Fibroblast of lung (primary cell): ENCODE measurements at regions not wholly inside any gene's neighbourhood (a gene's known extent, or its start where the extent isn't known, plus 50 kb on each side); places are given as distances from the start of the nearest gene placed in this dataset.

Source experiments
- DNase-seq, 2 donors: peaks; one replicate each; pipeline versions ENCODE4 v3.0.0 to v3.0.0-alpha.2; 2010; ENCODE audit warnings: low read depth in 2 of 2
- H2AFZ ChIP-seq: 2 replicates; pipeline ENCODE4 v1.5.1; 2012; ENCODE audit warnings: low read length, control low read depth, inconsistent platforms
- H3K27ac ChIP-seq: 2 replicates; pipeline ENCODE4 v1.5.1; 2011; ENCODE audit warnings: low read length, control low read depth; ENCODE audit not compliant: insufficient read depth
- H3K27me3 ChIP-seq: 2 replicates; pipeline ENCODE4 v1.5.1; 2011; ENCODE audit warnings: mild to moderate bottlenecking, low read length; ENCODE audit not compliant: control insufficient read depth, insufficient read depth
- H3K36me3 ChIP-seq: 2 replicates; pipeline ENCODE4 v1.5.1; 2011; ENCODE audit warnings: low read length; ENCODE audit not compliant: control insufficient read depth, insufficient read depth
- H3K4me1 ChIP-seq: 2 replicates; pipeline ENCODE4 v1.5.1; 2011; ENCODE audit warnings: low read length; ENCODE audit not compliant: control insufficient read depth, insufficient read depth; ENCODE audit errors: extremely low read depth
- H3K4me2 ChIP-seq: 2 replicates; pipeline ENCODE4 v1.5.1; 2011; ENCODE audit warnings: low read length, control low read depth; ENCODE audit not compliant: insufficient read depth; ENCODE audit errors: extremely low read depth
- H3K4me3 ChIP-seq, 4 experiments: fragments of 200-600 bp in 1 of 4; sonication (generic) in 1 of 4; replicated peaks in 1 of 4; 2 replicates each; pipeline ENCODE4 v1.5.1; 2011 to 2016; ENCODE audit warnings: low read length in 4 of 4, low read depth in 3 of 4, mild to moderate bottlenecking in 3 of 4, control low read depth in 2 of 4, inconsistent platforms in 1 of 4, mixed read lengths in 1 of 4; ENCODE audit not compliant: insufficient read depth in 1 of 4; ENCODE audit errors: control extremely low read depth in 1 of 4
- H3K79me2 ChIP-seq: 2 replicates; pipeline ENCODE4 v1.5.1; 2012; ENCODE audit warnings: mild to moderate bottlenecking, low read length, inconsistent platforms; ENCODE audit not compliant: control insufficient read depth, insufficient read depth
- H3K9ac ChIP-seq: 2 replicates; pipeline ENCODE4 v1.5.1; 2011; ENCODE audit warnings: mild to moderate bottlenecking, low read length, control low read depth; ENCODE audit not compliant: insufficient read depth
- H3K9me3 ChIP-seq: 2 replicates; pipeline ENCODE4 v1.5.1; 2012; ENCODE audit warnings: low read depth, low read length; ENCODE audit not compliant: control insufficient read depth, insufficient read depth
- H4K20me1 ChIP-seq: 2 replicates; pipeline ENCODE4 v1.5.1; 2011; ENCODE audit warnings: low read length; ENCODE audit not compliant: control insufficient read depth, insufficient read depth; ENCODE audit errors: extremely low read depth
- CTCF ChIP-seq, 2 donors: IDR thresholded peaks in 1 of 2; conservative IDR thresholded peaks in 1 of 2; 1 replicate in 1 of 2; 2 replicates in 1 of 2; pipeline ENCODE4 v1.5.1; 2011 to 2012; ENCODE audit warnings: low read length in 2 of 2, control low read depth in 1 of 2, inconsistent platforms in 1 of 2, low read depth in 1 of 2, mild to moderate bottlenecking in 1 of 2
- EZH2 ChIP-seq: IDR thresholded peaks from 2 replicates; pipeline ENCODE4 v1.5.1; 2012; ENCODE audit warnings: low read length, control low read depth, mild to moderate bottlenecking; ENCODE audit errors: missing control alignments

GRCh38 chr11:112499881-112500204, 239.2 kb upstream of the PLET1 start:
- no peak overlapping the region for H2AFZ ChIP-seq
- DNase-seq: no peak
- no peaks in the 10 kb centered on the region for H3K9me3 ChIP-seq
- H3K79me2 ChIP-seq: no peaks in the 10 kb centered on the region
- H3K36me3 ChIP-seq: no peaks in the 10 kb centered on the region
- no peak overlapping the region for H3K4me2 ChIP-seq
- TF ChIP-seq CTCF (conservative IDR thresholded peaks at IDR 0.05 in 1 of 2, IDR thresholded peaks at IDR 0.05 in 1 of 2; ENCODE audit: low read depth in 1 of 2, low read length in 2 of 2) (no peak), EZH2 (no peak)
- no peaks in the 10 kb centered on the region for H3K27me3 ChIP-seq
- H3K9ac ChIP-seq: no peak overlapping the region
- H4K20me1 ChIP-seq: no peaks in the 10 kb centered on the region
- no peaks in the 10 kb centered on the region for H3K4me1 ChIP-seq
- H3K4me3 ChIP-seq: no peak overlapping the region
- no peak overlapping the region for H3K27ac ChIP-seq

GRCh38 chr11:112503410-112503809, 242.8 kb upstream of the PLET1 start:
- no peak overlapping the region for H3K4me2 ChIP-seq
- no peak overlapping the region for H3K27ac ChIP-seq
- no peaks in the 10 kb centered on the region for H3K4me1 ChIP-seq
- no peak for DNase-seq
- H3K9ac ChIP-seq: no peak overlapping the region
- no peaks in the 10 kb centered on the region for H3K79me2 ChIP-seq
- TF ChIP-seq CTCF (conservative IDR thresholded peaks at IDR 0.05 in 1 of 2, IDR thresholded peaks at IDR 0.05 in 1 of 2; ENCODE audit: low read depth in 1 of 2, low read length in 2 of 2) (no peak), EZH2 (no peak)
- H4K20me1 ChIP-seq: no peaks in the 10 kb centered on the region
- H3K9me3 ChIP-seq: no peaks in the 10 kb centered on the region
- no peaks in the 10 kb centered on the region for H3K36me3 ChIP-seq
- no peak overlapping the region for H2AFZ ChIP-seq
- H3K4me3 ChIP-seq: no peak overlapping the region
- no peaks in the 10 kb centered on the region for H3K27me3 ChIP-seq

- H3K4me2 ChIP-seq: no peak overlapping the region
Observed at GRCh38 chr11:112504056-112504455, 243.4 kb upstream of the PLET1 start.

More at GRCh38 chr11:112504056-112504455, 243.4 kb upstream of the PLET1 start:
- Histone ChIP-seq H3K4me1 (no peaks in the 10 kb centered on the region), H3K27ac (no peak overlapping the region), H3K9ac (no peak overlapping the region), H2AFZ (no peak overlapping the region), H3K4me3 (no peak overlapping the region), H3K9me3 (no peaks in the 10 kb centered on the region), H3K27me3 (no peaks in the 10 kb centered on the region), H4K20me1 (no peaks in the 10 kb centered on the region), H3K79me2 (no peaks in the 10 kb centered on the region), H3K36me3 (no peaks in the 10 kb centered on the region)
- TF ChIP-seq EZH2: no peak
- no peak for TF ChIP-seq CTCF (conservative IDR thresholded peaks at IDR 0.05 in 1 of 2, IDR thresholded peaks at IDR 0.05 in 1 of 2; ENCODE audit: low read depth in 1 of 2, low read length in 2 of 2)
- peak in 1 of 2 donors; percentile 15 for DNase-seq
